ENCODE measurements at regions not wholly inside any gene's neighbourhood (a gene's known extent, or its start where the extent isn't known, plus 50 kb on each side); places are given as distances from the start of the nearest gene placed in this dataset.

GRCh38 chr5:147986134-147986757 lies 77.5 kb upstream of the SPINK5 start:
- TF ChIP-seq CTCF (IDR thresholded peaks at IDR 0.05; ENCODE audit: low read depth, low read length, poor library complexity, severe bottlenecking) (no peak), EZH2phosphoT487 (IDR thresholded peaks at IDR 0.05; ENCODE audit: borderline replicate concordance, low read length) (no peak)

Data from DOHH2 (cell line).